HepG2 (cell line): ENCODE measurements at regions not wholly inside any gene's neighbourhood (a gene's known extent, or its start where the extent isn't known, plus 50 kb on each side); places are given as distances from the start of the nearest gene placed in this dataset.

ENCODE experiments used
- ATAC-seq: fragments of 200-7000 bp; cut with Tn5 transposase; 3 replicates; pipeline ENCODE4 v1.9.1; 2020; ENCODE audit warnings: mild to moderate bottlenecking, moderate library complexity
- BruUV-seq: library from RNA; stranded (reverse); fragments of 400-500 nt; replicated peaks from 2 replicates; lab custom pipeline; 2021; lab: Mats Ljungman, UMichigan
- CTCF ChIA-PET: fragments of 300-600 bp; formaldehyde crosslinking; extraction: SDS; loops from one replicate; lab custom pipeline; 2021; ENCODE audit warnings: low total read pairs, inconsistent platforms, low intra/inter-chr PET ratio; lab: Yijun Ruan, JAX
- POLR2A ChIA-PET: fragments of 350-600 bp; sonication (Branson Sonifier 250); formaldehyde crosslinking; loops from one replicate; lab custom pipeline; 2020; ENCODE audit warnings: antibody characterized with exemption, inconsistent platforms; lab: Yijun Ruan, JAX
- DNase-seq: peaks from one replicate; pipeline ENCODE4 v3.0.0-alpha.2; 2015; ENCODE audit warnings: low spot score
- FAIRE-seq: peaks from 3 replicates; lab custom pipeline; 2011; peaks lifted over from hg19 to GRCh38; lab: Jason Lieb, UNC
- H2AFZ ChIP-seq: one replicate; pipeline ENCODE4 v1.6.1; 2011; ENCODE audit warnings: low read length, inconsistent platforms
- H3K27ac ChIP-seq: fragments of 300-600 bp; 3 replicates; pipeline ENCODE4 v1.8.0; 2011; ENCODE audit warnings: mixed run types, mild to moderate bottlenecking, mixed read lengths, low read length, inconsistent platforms; ENCODE audit not compliant: insufficient read depth; ENCODE audit errors: extremely low read length
- H3K27me3 ChIP-seq, 2 experiments: fragments of 200-600 bp in 1 of 2; 2 replicates in 1 of 2; 3 replicates in 1 of 2; pipeline versions ENCODE4 v1.6.0 to v1.8.0; 2011; ENCODE audit warnings: low read length in 2 of 2, mild to moderate bottlenecking in 2 of 2, moderate library complexity in 2 of 2, inconsistent platforms in 1 of 2; ENCODE audit not compliant: insufficient read depth in 2 of 2, control insufficient read depth in 1 of 2
- H3K36me3 ChIP-seq, 2 experiments: fragments of 200-600 bp in 1 of 2; replicated peaks in 1 of 2; 2 replicates in 1 of 2; 3 replicates in 1 of 2; pipeline versions ENCODE4 v1.5.1 to v1.8.0; 2011; ENCODE audit warnings: low read length in 2 of 2, inconsistent platforms in 1 of 2; ENCODE audit not compliant: insufficient read depth in 2 of 2, control insufficient read depth in 1 of 2
- H3K4me1 ChIP-seq: 2 replicates; pipeline ENCODE4 v1.5.1; 2012; ENCODE audit warnings: low read length, inconsistent platforms; ENCODE audit not compliant: insufficient read depth
- H3K4me2 ChIP-seq: 2 replicates; pipeline ENCODE4 v1.6.0; 2011; ENCODE audit warnings: low read depth, low read length, inconsistent platforms
- H3K4me3 ChIP-seq, 3 experiments: fragments of 200-600 bp in 1 of 3; sonication (generic), shearing (Covaris generic) in 1 of 3; replicated peaks in 1 of 3; 2 replicates each; pipeline ENCODE4 v1.5.1; 2011 to 2016; ENCODE audit warnings: low read length in 3 of 3, inconsistent platforms in 2 of 3, low read depth in 2 of 3, mild to moderate bottlenecking in 2 of 3, control low read depth in 1 of 3, mixed read lengths in 1 of 3; ENCODE audit not compliant: insufficient read depth in 1 of 3
- H3K79me2 ChIP-seq: one replicate; pipeline ENCODE4 v1.6.1; 2011; ENCODE audit warnings: low read length, inconsistent platforms; ENCODE audit not compliant: insufficient read depth
- H3K9ac ChIP-seq: 2 replicates; pipeline ENCODE4 v1.6.0; 2011; ENCODE audit warnings: mild to moderate bottlenecking, low read depth, low read length, inconsistent platforms; ENCODE audit not compliant: insufficient read depth
- H3K9me3 ChIP-seq: 2 replicates; pipeline ENCODE4 v1.5.1; 2012; ENCODE audit warnings: mild to moderate bottlenecking, low read length
- H4K20me1 ChIP-seq: 2 replicates; pipeline ENCODE4 v1.6.0; 2011; ENCODE audit warnings: inconsistent platforms, mild to moderate bottlenecking, low read length, moderate library complexity; ENCODE audit not compliant: insufficient read depth
- ADNP ChIP-seq: sonication (generic); formaldehyde crosslinking; IDR thresholded peaks from 2 replicates; pipeline ENCODE4 v1.4.0; 2020; ENCODE audit warnings: missing genetic modification reagents
- AGO1 ChIP-seq: fragments of 200-400 bp; formaldehyde crosslinking; IDR thresholded peaks from 2 replicates; pipeline ENCODE4 v1.6.1; 2017; ENCODE audit warnings: mild to moderate bottlenecking, low read depth, low read length, moderate library complexity; ENCODE audit not compliant: poor library complexity, severe bottlenecking
- BORCS8-MEF2B ChIP-seq: sonication (generic); formaldehyde crosslinking; IDR thresholded peaks from 2 replicates; pipeline ENCODE4 v1.8.0; 2022; ENCODE audit warnings: mild to moderate bottlenecking, missing genetic modification reagents
- KLF12 ChIP-seq: sonication (generic); formaldehyde crosslinking; IDR thresholded peaks from 2 replicates; pipeline ENCODE4 v1.4.0; 2020; ENCODE audit warnings: missing genetic modification reagents, borderline replicate concordance
- NR3C1 ChIP-seq: sonication (generic); formaldehyde crosslinking; IDR thresholded peaks from 2 replicates; pipeline ENCODE4 v1.4.0; 2020; ENCODE audit warnings: missing genetic modification reagents
- RFX5 ChIP-seq: IDR thresholded peaks from 2 replicates; pipeline ENCODE4 v1.6.1; 2011; ENCODE audit warnings: low read depth, low read length, improper control_type of control experiment
- SRSF4 ChIP-seq: fragments of 200-400 bp; formaldehyde crosslinking; IDR thresholded peaks from one replicate; pipeline ENCODE4 v1.6.1; 2018; ENCODE audit warnings: mild to moderate bottlenecking, low read depth, low read length, moderate library complexity; ENCODE audit not compliant: poor library complexity, severe bottlenecking
- TAF1 ChIP-seq: sonication (generic); formaldehyde crosslinking; IDR thresholded peaks from 2 replicates; pipeline ENCODE4 v1.4.0; 2020; ENCODE audit warnings: missing genetic modification reagents
- ZFP36L2 ChIP-seq: sonication (generic); formaldehyde crosslinking; IDR thresholded peaks from 2 replicates; pipeline ENCODE4 v1.4.0; 2020; ENCODE audit warnings: missing genetic modification reagents
- ZNF550 ChIP-seq: sonication (generic); formaldehyde crosslinking; IDR thresholded peaks from 2 replicates; pipeline ENCODE4 v1.4.0; 2020; ENCODE audit warnings: mild to moderate bottlenecking, missing genetic modification reagents, borderline replicate concordance
- ZNF562 ChIP-seq: sonication (generic); formaldehyde crosslinking; IDR thresholded peaks from 2 replicates; pipeline ENCODE4 v1.8.0; 2022; ENCODE audit warnings: missing genetic modification reagents, borderline replicate concordance
- ZNF83 ChIP-seq: sonication (generic); formaldehyde crosslinking; IDR thresholded peaks from 2 replicates; pipeline ENCODE4 v1.4.0; 2020; ENCODE audit warnings: missing genetic modification reagents, mild to moderate bottlenecking, borderline replicate concordance
- WGBS: methylation state at CpG from one replicate; pipeline ENCODE4 v1.1.6; 2017; ENCODE audit warnings: low lambda C conversion rate; 5-methylcytosine and 5-hydroxymethylcytosine counted together
- in situ Hi-C: cut with HindIII; loops from 2 replicates; pipeline ENCODE4 v1.10.0; 2017; ENCODE audit warnings: low pct_unique_long_range_greater_than_20kb; ENCODE audit not compliant: extremely low pct_ligation_motif_present
- intact Hi-C: fragments of 100-400 bp; cut with micrococcal nuclease; formaldehyde crosslinking; loops from one replicate; pipeline ENCODE4 v1.10.0; 2022; ENCODE audit not compliant: unreplicated experiment
- TF ChIP-seq, protein P1 (sequence below): IDR thresholded peaks from 2 replicates; pipeline ENCODE4 v1.6.1; 2016; ENCODE audit warnings: missing compliant biosample characterization, missing genetic modification reagents, borderline replicate concordance
- TF ChIP-seq, protein P2 (sequence below), 2 experiments: sonication (generic) in 1 of 2; formaldehyde crosslinking in 1 of 2; IDR thresholded peaks; 2 replicates each; pipeline versions ENCODE4 v1.4.0 to v1.6.1; 2018 to 2020; ENCODE audit warnings: missing genetic modification reagents in 2 of 2, borderline replicate concordance in 1 of 2, low read depth in 1 of 2, mild to moderate bottlenecking in 1 of 2, missing biosample characterization in 1 of 2
- TF ChIP-seq, protein P3 (sequence below): fragments of 450-650 bp; IDR thresholded peaks from 2 replicates; pipeline ENCODE4 v1.6.1; 2017

DNA sequence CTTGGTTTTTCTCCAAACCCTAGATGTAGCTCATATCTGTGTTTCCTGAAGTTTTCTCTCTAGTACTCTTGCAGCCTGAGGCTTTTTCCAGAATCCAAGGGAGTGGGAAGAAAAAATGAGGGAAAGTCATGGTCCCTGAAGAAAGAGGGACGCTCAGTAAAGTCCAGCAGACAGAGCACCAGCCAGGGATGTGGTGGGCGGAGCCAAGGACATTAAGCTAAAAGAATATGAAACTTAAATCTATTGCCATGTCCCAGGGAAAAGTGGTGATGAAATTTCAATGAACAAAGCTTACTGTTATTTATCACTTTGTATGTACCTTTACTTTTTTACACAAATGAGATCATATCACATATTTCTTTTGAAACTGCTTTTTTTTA is 430.2 kb downstream of the USP25 start:
- intact Hi-C loops (loop anchor here (10.0 kb wide), 1 partner anchor 535 kb away; no protein-coding TSS in a partner anchor), in situ Hi-C loops (no loop called here)
- Histone ChIP-seq H3K36me3 (no peaks in the 10 kb centered on the region), H3K4me1 (no peaks in the 10 kb centered on the region), H3K4me2 (no peak overlapping the region), H3K27ac (no peak overlapping the region), H3K27me3 (no peaks in the 10 kb centered on the region), H3K9me3 (no peaks in the 10 kb centered on the region), H4K20me1 (no peaks in the 10 kb centered on the region), H3K4me3 (no peak overlapping the region), H2AFZ (no peak overlapping the region), H3K79me2 (no peaks in the 10 kb centered on the region), H3K9ac (no peak overlapping the region)
- DNase-seq, result no peak
- no TSS peak for BruUV-seq
- TF ChIP-seq BORCS8-MEF2B, result no peak
- TF ChIP-seq, protein P1, sequence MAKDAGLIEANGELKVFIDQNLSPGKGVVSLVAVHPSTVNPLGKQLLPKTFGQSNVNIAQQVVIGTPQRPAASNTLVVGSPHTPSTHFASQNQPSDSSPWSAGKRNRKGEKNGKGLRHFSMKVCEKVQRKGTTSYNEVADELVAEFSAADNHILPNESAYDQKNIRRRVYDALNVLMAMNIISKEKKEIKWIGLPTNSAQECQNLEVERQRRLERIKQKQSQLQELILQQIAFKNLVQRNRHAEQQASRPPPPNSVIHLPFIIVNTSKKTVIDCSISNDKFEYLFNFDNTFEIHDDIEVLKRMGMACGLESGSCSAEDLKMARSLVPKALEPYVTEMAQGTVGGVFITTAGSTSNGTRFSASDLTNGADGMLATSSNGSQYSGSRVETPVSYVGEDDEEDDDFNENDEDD (CRISPR knock-in tag), result no peak
- TF ChIP-seq ZFP36L2 (CRISPR knock-in tag), result no peak
- no peak for TF ChIP-seq ADNP (CRISPR knock-in tag)
- no peak for ATAC-seq
- ChIA-PET CTCF (no interaction called here), POLR2A (no interaction called here)
- no peak for FAIRE-seq
- WGBS, result 0% methylated on average over 2 of the region's 2 CpGs

DNA sequence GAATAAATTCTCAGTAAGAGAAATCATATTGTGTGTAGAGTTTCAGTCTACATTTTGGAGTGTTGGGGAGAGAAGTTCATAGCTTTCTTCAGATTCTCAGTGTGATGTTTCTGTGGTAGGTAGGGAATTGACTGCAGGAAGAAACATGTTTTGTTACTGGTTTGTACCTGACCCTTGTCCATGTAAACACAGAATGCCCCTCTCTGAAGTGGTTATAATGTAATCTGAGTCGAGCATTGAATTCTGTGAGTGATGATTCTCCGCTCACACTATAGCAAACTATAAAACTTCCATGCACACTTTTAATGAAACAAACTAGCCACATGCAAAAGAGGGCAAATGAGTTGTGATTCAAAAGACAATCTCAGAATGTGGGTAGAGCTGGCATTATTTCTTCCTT is 433.2 kb downstream of the USP25 start:
- in situ Hi-C loops, result no loop called here
- Histone ChIP-seq H3K4me2 (no peak overlapping the region), H3K4me1 (no peaks in the 10 kb centered on the region), H4K20me1 (no peaks in the 10 kb centered on the region), H3K27me3 (no peaks in the 10 kb centered on the region), H3K9ac (no peak overlapping the region), H3K79me2 (no peaks in the 10 kb centered on the region), H2AFZ (no peak overlapping the region), H3K27ac (no peak overlapping the region), H3K4me3 (no peak overlapping the region), H3K36me3 (no peaks in the 10 kb centered on the region), H3K9me3 (no peaks in the 10 kb centered on the region)
- ChIA-PET POLR2A (no interaction called here), CTCF (no interaction called here)
- intact Hi-C loops, result no loop called here
- ATAC-seq (no peak), DNase-seq (no peak), FAIRE-seq (no peak)
- BruUV-seq, result no TSS peak
- WGBS, result 22% methylated on average over 2 of the region's 2 CpGs
- TF ChIP-seq SRSF4 (no peak), ZNF550 (CRISPR knock-in tag) (no peak), TAF1 (CRISPR knock-in tag) (no peak), AGO1 (no peak), NR3C1 (CRISPR knock-in tag) (no peak), ZNF562 (no peak), ZNF83 (no peak), KLF12 (CRISPR knock-in tag) (no peak), RFX5 (no peak)
- TF ChIP-seq, protein P2, sequence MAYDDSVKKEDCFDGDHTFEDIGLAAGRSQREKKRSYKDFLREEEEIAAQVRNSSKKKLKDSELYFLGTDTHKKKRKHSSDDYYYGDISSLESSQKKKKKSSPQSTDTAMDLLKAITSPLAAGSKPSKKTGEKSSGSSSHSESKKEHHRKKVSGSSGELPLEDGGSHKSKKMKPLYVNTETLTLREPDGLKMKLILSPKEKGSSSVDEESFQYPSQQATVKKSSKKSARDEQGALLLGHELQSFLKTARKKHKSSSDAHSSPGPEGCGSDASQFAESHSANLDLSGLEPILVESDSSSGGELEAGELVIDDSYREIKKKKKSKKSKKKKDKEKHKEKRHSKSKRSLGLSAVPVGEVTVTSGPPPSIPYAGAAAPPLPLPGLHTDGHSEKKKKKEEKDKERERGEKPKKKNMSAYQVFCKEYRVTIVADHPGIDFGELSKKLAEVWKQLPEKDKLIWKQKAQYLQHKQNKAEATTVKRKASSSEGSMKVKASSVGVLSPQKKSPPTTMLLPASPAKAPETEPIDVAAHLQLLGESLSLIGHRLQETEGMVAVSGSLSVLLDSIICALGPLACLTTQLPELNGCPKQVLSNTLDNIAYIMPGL (CRISPR knock-in tag; IDR thresholded peaks at IDR 0.05; ENCODE audit: borderline replicate concordance in 1 of 2, low read depth in 1 of 2), result no peak
- TF ChIP-seq, protein P3, sequence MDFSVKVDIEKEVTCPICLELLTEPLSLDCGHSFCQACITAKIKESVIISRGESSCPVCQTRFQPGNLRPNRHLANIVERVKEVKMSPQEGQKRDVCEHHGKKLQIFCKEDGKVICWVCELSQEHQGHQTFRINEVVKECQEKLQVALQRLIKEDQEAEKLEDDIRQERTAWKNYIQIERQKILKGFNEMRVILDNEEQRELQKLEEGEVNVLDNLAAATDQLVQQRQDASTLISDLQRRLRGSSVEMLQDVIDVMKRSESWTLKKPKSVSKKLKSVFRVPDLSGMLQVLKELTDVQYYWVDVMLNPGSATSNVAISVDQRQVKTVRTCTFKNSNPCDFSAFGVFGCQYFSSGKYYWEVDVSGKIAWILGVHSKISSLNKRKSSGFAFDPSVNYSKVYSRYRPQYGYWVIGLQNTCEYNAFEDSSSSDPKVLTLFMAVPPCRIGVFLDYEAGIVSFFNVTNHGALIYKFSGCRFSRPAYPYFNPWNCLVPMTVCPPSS, result no peak
